Activated T-cell treated with anti-CD3 and anti-CD28 coated beads for 24 hours (primary cell): ENCODE measurements at regions not wholly inside any gene's neighbourhood (a gene's known extent, or its start where the extent isn't known, plus 50 kb on each side); places are given as distances from the start of the nearest gene placed in this dataset.

Source experiments
- DNase-seq: peaks from one replicate; pipeline ENCODE4 v3.0.0-alpha.2; 2020; ENCODE audit warnings: low read depth

DNA sequence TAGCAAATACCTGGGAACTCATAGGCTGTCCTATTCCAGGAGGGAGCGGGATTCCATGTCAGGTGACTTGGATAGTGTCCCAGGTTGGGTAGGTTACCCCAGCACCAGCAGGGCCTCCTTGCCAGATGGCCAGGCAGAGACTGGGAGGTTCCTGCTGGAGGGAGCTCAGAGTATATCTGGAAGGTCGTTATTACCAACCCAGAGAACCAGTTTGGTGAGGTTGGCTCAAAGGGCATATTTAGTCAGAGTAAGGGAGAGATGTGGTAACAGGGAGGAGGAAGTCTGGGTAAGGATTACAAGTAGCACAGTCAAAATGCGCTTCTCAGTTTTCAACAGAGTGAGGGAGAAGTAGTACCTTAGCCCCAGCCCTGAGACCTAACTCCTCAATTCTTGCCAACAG, 53.3 kb upstream of the LNX1 start:
- DNase-seq = no peak
